ENCODE measurements at regions not wholly inside any gene's neighbourhood (a gene's known extent, or its start where the extent isn't known, plus 50 kb on each side); places are given as distances from the start of the nearest gene placed in this dataset.

DNA sequence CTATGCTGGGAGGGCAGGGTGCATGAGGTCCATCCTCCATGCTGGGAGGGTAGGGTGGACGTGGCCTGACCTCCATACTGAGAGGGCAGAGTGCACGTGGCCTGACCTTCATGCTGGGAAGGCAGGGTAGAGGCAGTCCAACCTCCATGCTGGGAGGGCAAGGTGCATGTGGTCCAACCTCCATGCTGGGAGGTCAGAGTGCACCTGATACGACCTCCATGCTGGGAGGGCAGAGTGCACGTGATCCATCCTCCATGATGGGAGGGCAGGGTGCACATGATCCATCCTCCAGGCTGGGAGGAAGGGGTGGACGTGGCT, 622.2 kb downstream of the BRD1 start:
- DNase-seq (ENCODE audit: low read depth): no peak
- TF ChIP-seq, protein P1, sequence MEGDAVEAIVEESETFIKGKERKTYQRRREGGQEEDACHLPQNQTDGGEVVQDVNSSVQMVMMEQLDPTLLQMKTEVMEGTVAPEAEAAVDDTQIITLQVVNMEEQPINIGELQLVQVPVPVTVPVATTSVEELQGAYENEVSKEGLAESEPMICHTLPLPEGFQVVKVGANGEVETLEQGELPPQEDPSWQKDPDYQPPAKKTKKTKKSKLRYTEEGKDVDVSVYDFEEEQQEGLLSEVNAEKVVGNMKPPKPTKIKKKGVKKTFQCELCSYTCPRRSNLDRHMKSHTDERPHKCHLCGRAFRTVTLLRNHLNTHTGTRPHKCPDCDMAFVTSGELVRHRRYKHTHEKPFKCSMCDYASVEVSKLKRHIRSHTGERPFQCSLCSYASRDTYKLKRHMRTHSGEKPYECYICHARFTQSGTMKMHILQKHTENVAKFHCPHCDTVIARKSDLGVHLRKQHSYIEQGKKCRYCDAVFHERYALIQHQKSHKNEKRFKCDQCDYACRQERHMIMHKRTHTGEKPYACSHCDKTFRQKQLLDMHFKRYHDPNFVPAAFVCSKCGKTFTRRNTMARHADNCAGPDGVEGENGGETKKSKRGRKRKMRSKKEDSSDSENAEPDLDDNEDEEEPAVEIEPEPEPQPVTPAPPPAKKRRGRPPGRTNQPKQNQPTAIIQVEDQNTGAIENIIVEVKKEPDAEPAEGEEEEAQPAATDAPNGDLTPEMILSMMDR (conservative IDR thresholded peaks at IDR 0.05; ENCODE audit: low read depth, low read length): no peak

DNA sequence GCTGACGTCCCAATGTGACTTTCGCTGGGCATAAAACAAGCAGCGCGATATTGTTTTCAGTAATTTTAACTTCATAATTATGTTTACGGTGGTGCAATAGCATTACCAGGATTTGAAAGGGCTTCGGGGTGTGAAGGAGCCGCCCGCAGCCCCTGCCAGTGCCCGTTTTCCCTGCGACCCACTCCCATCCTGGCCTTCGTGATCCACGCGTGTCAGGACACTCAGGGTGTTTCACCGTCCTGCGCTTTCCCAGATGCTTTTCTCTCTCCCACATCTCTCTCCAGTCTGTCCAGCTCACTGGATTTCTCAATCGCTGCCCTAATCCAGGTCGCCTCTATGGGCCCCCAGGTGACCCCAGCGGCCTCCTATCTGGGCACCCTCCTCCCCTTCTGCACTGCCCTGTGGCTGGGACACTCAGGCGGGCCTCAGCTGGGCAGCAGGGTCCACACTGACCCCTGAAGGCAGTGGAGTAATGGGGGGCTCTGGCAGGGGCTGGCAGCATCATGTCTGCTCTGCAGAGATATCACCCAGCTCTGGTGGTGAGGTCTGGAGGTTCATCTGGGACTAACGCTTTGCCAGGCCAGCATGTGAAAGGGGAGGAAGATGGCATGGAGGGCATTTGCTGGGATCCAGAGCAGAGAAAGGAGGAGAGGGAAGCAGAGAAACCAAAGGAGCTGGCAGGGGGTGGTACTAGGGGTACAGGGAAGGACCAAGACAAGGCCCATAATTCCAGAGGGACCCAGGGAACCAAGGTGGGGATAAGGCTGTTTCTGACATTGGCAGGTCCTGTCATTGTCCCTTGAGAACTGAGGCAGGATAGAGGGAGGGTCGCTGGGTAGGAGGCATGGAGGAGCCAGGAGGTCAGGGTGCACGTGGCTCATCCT, 622.8 kb downstream of the BRD1 start:
- no peak overlapping the region for H3K4me3 ChIP-seq (ENCODE audit: low read depth, low read length)
- TF ChIP-seq, protein P1 (conservative IDR thresholded peaks at IDR 0.05; ENCODE audit: low read depth, low read length): no peak
- DNase-seq (ENCODE audit: low read depth): no peak

More for the DNA sequence above, 622.2 kb downstream of the BRD1 start:
- no peak overlapping the region for H3K4me3 ChIP-seq (ENCODE audit: low read depth, low read length)

DNA sequence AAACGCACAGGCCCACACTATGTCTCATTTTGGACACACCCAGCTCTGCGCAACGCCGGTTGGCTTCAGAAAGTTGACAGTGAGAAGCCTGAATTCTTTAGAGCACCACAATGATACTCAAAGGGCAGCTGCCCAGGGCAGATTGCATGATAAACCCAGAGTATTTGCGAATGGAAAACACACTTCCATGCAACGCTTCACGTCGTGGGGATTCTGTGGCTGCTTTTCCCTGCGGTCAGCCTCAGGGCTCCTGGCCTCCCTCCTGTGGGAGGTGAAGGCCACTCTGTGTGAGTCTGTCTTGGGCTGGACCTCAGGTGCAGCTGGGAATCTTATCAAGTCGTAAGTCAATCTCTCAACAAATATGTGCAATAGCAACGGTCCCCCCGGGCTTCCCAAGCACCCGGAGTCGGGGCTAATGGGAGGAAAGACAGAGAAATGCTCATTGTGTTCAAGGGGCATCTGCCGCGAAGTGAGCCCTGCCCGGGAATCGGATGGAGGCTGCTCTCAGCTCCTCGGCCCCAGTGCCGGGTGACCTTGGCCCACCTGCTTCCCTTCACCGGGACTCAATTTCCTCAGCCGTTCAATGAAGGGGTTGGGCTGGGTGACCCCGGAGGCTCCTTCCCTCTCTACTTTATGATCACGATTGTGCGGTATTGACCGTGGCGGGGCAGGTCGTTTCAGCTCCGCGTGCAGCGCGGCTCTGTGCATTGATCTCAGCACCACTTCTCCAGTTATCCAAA, 623.6 kb downstream of the BRD1 start:
- DNase-seq (ENCODE audit: low read depth): no peak
- H3K4me3 ChIP-seq (ENCODE audit: low read depth, low read length): no peak overlapping the region
- TF ChIP-seq, protein P1 (conservative IDR thresholded peaks at IDR 0.05; ENCODE audit: low read depth, low read length): no peak

DNA sequence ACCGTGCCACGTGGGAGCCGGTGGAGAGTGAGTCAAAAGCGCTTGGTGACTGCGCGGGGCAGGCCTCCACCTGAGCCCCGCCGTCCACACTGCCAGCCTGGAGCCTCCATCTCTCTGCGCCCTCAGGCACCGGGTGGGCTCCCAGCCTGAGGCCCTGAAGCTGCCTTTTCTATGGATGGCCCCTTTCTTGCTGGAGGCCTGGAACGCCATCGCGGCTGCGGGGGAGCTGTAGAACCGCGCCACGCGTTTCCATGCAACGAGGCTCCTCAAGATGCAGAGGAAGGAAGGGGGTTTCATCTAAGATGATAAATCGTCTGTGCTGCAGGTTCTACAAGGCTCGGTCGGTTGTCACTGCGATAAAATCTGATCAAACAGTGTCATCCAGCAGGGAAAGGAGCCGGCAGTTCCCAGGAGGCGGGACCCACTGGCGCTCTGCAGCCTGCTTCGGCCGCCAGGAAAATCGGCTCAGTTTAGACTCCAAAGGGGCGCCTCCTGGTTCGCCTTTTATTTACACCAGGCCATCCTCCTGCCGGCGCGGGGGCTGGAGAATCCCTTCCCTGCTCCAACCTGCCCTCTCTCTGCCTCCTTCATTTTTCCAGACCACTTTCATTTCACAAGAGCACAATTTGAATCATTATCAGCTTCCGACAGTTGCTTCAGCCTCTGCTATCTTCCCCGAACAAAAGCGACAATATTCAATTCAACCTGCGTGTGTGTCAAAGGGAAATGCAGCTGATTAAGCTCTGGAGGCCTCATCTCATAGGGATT, 624.4 kb downstream of the BRD1 start:
- DNase-seq (ENCODE audit: low read depth): no peak
- H3K4me3 ChIP-seq (ENCODE audit: low read depth, low read length): no peak overlapping the region
- TF ChIP-seq, protein P1 (conservative IDR thresholded peaks at IDR 0.05; ENCODE audit: low read depth, low read length): no peak

DNA sequence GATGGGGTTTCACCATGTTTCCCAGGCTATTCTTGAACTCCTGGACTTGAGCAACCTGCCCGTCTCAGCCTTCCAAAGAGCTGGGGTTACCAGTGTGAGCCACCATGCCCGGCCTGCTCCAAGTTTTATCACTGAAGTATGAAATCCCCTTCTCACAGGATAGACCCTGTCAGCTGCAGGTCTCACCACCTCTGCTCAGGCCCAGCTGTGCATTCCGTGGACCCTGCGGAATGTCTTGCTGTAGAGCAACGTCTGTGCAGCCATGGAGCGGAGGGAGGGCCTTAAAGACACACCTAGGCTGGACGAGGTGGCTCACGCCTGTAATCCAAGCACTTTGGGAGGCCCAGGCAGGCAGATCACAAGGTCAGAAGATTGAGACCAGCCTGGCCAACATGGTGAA, 625.4 kb downstream of the BRD1 start:
- no peak for DNase-seq (ENCODE audit: low read depth)
- H3K4me3 ChIP-seq (ENCODE audit: low read depth, low read length): no peak overlapping the region
- TF ChIP-seq, protein P1 (conservative IDR thresholded peaks at IDR 0.05; ENCODE audit: low read depth, low read length): no peak

DNA sequence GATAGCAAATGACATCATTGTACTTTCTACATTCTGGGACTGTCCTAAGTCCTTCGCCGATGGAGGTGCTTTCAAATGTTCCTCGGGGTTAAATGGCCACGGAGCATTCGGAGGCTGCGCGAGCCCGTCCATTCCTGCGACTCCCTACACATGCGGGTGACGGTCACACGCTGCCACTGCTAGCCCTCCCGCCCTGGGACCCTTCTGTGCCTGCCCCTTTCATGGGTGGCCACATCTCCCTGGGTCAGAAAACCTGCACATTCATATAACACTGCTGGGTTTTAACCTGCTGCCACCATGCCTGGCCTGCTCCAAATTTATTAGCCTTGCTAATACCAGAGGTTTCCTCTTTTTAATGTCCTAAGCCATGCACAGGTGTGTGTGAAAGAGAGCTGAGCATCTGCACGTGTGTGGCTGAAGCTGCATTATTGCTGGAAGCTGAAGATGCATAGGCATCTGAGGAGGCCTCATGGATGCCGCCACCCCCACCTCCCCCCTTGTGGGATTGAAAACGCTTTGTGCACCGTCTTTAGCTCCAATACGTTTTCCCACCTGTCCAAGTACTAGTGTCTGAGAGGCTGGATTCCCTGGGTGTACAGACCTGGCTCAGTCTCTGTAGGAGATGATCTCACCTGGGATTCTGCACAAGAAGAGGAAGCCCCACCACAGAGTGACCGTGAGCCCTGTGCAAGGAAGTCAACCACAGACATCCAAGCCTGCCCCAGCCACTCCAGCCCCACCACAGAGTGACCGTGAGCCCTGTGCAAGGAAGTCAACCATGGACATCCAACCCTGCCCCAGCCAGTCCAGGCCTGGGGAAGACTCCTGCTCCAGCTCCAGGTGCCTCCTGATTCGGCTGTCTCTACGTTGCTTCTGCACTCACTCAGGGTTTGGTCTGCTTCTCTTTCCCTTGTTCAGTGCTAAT, 626.4 kb downstream of the BRD1 start:
- TF ChIP-seq, protein P1 (conservative IDR thresholded peaks at IDR 0.05; ENCODE audit: low read depth, low read length): no peak
- no peak overlapping the region for H3K4me3 ChIP-seq (ENCODE audit: low read depth, low read length)
- DNase-seq (ENCODE audit: low read depth): no peak
